Smooth muscle cell (in vitro differentiated cells): ENCODE measurements at regions not wholly inside any gene's neighbourhood (a gene's known extent, or its start where the extent isn't known, plus 50 kb on each side); places are given as distances from the start of the nearest gene placed in this dataset.

ENCODE experiments used
- DNase-seq: peaks from one replicate; lab custom pipeline; 2025; ENCODE audit not compliant: unreplicated experiment; lab: John Stamatoyannopoulos, UW
- H2AFZ ChIP-seq: fragments of 200-600 bp; sonication (generic); 2 replicates; pipeline ENCODE4 v1.6.0; 2016; ENCODE audit warnings: antibody characterized with exemption, low read depth, mild to moderate bottlenecking
- H3F3A ChIP-seq: fragments of 200-600 bp; sonication (generic); 2 replicates; pipeline ENCODE4 v1.6.0; 2017; ENCODE audit warnings: antibody characterized with exemption, low read depth
- H3K27ac ChIP-seq: fragments of 200-600 bp; sonication (generic); 2 replicates; pipeline ENCODE4 v1.5.1; 2016; ENCODE audit warnings: low read depth, mild to moderate bottlenecking
- H3K27me3 ChIP-seq: fragments of 200-600 bp; sonication (generic); 2 replicates; pipeline ENCODE4 v1.6.1; 2016; ENCODE audit warnings: low read depth, mild to moderate bottlenecking
- H3K36me3 ChIP-seq: fragments of 200-600 bp; sonication (generic); 2 replicates; pipeline ENCODE4 v1.5.1; 2016; ENCODE audit warnings: low read depth
- H3K4me1 ChIP-seq: fragments of 200-600 bp; sonication (generic); 2 replicates; pipeline ENCODE4 v1.5.1; 2016; ENCODE audit warnings: low read depth
- H3K4me2 ChIP-seq: fragments of 200-600 bp; sonication (generic); 2 replicates; pipeline ENCODE4 v1.6.0; 2016; ENCODE audit warnings: mild to moderate bottlenecking
- H3K4me3 ChIP-seq: fragments of 200-600 bp; sonication (generic); 2 replicates; pipeline ENCODE4 v1.5.1; 2016; ENCODE audit warnings: mild to moderate bottlenecking
- H3K79me2 ChIP-seq: fragments of 200-600 bp; sonication (generic); 2 replicates; pipeline ENCODE4 v1.6.0; 2016; ENCODE audit warnings: low read depth, mild to moderate bottlenecking
- H3K9ac ChIP-seq: fragments of 200-600 bp; sonication (generic); 2 replicates; pipeline ENCODE4 v1.6.0; 2016; ENCODE audit warnings: low read depth
- H3K9me3 ChIP-seq: fragments of 200-600 bp; sonication (generic); replicated peaks from 2 replicates; pipeline ENCODE4 v1.5.1; 2016; ENCODE audit warnings: low read depth
- H4K20me1 ChIP-seq: fragments of 200-600 bp; sonication (generic); 2 replicates; pipeline ENCODE4 v1.6.0; 2016; ENCODE audit warnings: low read depth
- WGBS: methylation state at CpG from one replicate; pipeline ENCODE4 v1.1.7; 2016; ENCODE audit warnings: low lambda C conversion rate; 5-methylcytosine and 5-hydroxymethylcytosine counted together
- TF ChIP-seq, protein P1 (sequence below): fragments of 200-600 bp; sonication (generic); IDR thresholded peaks from 2 replicates; pipeline ENCODE4 v1.5.1; 2017; ENCODE audit warnings: borderline replicate concordance, mild to moderate bottlenecking, antibody characterized with exemption; ENCODE audit not compliant: insufficient read depth, poor library complexity, severe bottlenecking

DNA sequence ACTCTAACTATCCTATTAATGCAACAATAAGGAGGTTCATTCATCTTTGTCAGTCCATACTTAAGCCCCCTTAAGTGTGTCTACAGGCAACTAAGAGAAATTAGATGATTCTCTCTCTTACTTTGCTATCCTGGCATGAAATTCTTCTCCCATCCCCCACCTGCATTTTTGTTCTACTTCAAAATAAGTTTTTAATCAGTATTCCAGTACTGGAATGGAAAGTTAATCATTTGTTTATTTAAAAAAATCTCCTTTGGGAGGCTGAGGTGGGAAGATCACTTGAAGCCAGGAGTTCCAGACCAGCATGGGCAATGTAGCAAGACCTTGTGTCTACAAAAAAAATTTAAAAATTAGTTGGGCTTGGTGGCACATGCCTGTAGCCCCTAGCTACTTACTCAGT, 222.1 kb downstream of the MZT1 start:
- Histone ChIP-seq H3K4me1 (peaks cover 8% of the 10 kb centered on the region), H3K79me2 (no peaks in the 10 kb centered on the region), H3K9me3 (no peaks in the 10 kb centered on the region), H3F3A (no peaks in the 10 kb centered on the region), H3K27ac (no peak overlapping the region), H3K27me3 (peaks cover 3% of the 10 kb centered on the region), H3K36me3 (no peaks in the 10 kb centered on the region), H3K9ac (no peak overlapping the region), H3K4me3 (no peak overlapping the region), H3K4me2 (no peak overlapping the region), H4K20me1 (no peaks in the 10 kb centered on the region), H2AFZ (no peak overlapping the region)
- TF ChIP-seq, protein P1, sequence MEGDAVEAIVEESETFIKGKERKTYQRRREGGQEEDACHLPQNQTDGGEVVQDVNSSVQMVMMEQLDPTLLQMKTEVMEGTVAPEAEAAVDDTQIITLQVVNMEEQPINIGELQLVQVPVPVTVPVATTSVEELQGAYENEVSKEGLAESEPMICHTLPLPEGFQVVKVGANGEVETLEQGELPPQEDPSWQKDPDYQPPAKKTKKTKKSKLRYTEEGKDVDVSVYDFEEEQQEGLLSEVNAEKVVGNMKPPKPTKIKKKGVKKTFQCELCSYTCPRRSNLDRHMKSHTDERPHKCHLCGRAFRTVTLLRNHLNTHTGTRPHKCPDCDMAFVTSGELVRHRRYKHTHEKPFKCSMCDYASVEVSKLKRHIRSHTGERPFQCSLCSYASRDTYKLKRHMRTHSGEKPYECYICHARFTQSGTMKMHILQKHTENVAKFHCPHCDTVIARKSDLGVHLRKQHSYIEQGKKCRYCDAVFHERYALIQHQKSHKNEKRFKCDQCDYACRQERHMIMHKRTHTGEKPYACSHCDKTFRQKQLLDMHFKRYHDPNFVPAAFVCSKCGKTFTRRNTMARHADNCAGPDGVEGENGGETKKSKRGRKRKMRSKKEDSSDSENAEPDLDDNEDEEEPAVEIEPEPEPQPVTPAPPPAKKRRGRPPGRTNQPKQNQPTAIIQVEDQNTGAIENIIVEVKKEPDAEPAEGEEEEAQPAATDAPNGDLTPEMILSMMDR = no peak
- DNase-seq = no peak

DNA sequence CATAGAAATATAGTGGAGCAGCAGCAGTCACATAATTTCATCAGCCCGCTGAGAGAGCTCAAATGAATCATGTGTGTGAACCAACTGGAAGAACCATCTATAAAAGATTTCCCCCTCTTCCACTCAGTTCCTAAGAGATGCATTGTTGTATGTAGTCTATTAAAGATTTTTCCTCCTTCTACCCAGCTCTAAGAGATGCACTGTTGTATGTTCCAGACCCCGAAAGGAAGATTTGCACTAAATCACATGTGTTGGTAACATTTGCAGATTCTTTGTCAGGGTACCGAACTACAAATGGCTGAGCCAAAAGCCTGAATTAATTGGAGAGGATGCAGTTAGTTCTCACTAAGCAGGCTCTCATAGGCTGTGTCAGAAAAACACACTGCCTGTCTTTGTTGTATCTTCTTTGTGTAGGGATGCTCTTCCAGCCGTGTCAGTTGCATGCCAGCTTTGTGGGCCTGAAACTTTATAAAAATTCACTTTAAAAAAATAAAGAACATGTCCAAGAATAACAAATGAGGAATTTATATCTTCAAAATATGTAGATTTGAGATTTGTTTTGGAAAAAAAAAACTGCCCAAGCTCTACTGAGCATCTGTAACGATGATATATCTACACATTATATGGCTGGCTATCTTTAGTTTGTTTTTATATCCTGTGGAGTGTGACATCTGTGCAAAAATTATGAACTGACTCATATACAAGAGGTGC, 223.1 kb downstream of the MZT1 start:
- WGBS = 69% methylated on average over 5 of the region's 5 CpGs

DNA sequence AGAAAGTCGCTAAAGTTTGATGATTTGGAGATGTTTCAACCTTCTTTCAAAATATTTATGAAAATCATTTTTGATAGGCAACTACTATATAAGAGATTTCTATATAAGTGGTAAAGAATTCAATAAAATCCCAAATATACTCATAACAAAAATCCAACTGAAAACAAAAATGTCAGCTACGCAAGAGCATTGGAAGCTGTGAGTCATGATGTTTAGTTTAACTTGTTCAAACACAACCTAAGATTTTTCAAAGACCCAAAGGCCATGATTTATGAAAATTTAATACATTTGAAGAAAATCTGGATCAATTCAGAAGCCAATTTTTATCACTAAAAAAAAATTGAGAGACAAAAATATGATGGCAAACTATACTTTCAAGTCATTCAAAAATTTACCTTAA, 226.6 kb downstream of the MZT1 start:
- Histone ChIP-seq H2AFZ (no peak overlapping the region), H3K9ac (no peak overlapping the region), H3K27me3 (peaks cover 3% of the 10 kb centered on the region), H3K79me2 (no peaks in the 10 kb centered on the region), H3F3A (no peaks in the 10 kb centered on the region), H3K4me3 (no peak overlapping the region), H4K20me1 (no peaks in the 10 kb centered on the region), H3K4me1 (no peaks in the 10 kb centered on the region), H3K36me3 (no peaks in the 10 kb centered on the region), H3K4me2 (no peak overlapping the region), H3K9me3 (no peaks in the 10 kb centered on the region), H3K27ac (no peak overlapping the region)
- TF ChIP-seq, protein P1 = no peak
- WGBS = 89% methylated on average over 2 of the region's 2 CpGs
- no peak for DNase-seq

More for the DNA sequence above, 223.1 kb downstream of the MZT1 start:
- Histone ChIP-seq H3K4me1 (peaks cover 8% of the 10 kb centered on the region), H3K9ac (no peak overlapping the region), H3K4me2 (no peak overlapping the region), H3K27me3 (peaks cover 3% of the 10 kb centered on the region), H3K36me3 (no peaks in the 10 kb centered on the region), H2AFZ (no peak overlapping the region), H4K20me1 (no peaks in the 10 kb centered on the region), H3K9me3 (no peaks in the 10 kb centered on the region), H3K79me2 (no peaks in the 10 kb centered on the region), H3F3A (no peaks in the 10 kb centered on the region), H3K27ac (no peak overlapping the region), H3K4me3 (no peak overlapping the region)
- TF ChIP-seq, protein P1 = no peak
- no peak for DNase-seq

DNA sequence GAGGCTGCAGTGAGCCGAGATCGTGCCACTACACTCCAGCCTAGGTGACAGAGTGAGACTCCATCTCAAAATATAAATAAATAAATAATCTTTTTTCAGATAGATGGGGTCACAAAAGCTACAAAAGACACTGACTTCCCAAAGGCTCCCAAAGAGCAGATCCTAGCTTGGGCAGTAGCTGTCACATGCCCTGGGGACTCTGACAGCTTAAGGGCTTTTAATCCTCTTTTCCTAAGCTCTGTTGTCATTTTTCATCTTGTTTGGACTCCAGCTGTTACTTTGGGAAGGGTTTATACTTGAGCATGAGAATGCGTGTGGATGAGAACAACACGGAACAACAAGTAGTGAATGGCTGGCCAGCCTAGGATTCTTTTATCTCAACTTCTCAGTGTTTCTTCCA, 231.7 kb downstream of the MZT1 start:
- WGBS = 96% methylated on average over 4 of the region's 4 CpGs
- TF ChIP-seq, protein P1 = no peak
- no peak for DNase-seq
- H4K20me1 ChIP-seq = no peaks in the 10 kb centered on the region
- no peaks in the 10 kb centered on the region for H3K79me2 ChIP-seq
- H3K4me3 ChIP-seq = no peak overlapping the region
- no peak overlapping the region for H3K9ac ChIP-seq
- no peaks in the 10 kb centered on the region for H3K36me3 ChIP-seq
- no peak overlapping the region for H3K27ac ChIP-seq
- no peaks in the 10 kb centered on the region for H3K27me3 ChIP-seq
- H3K4me2 ChIP-seq = no peak overlapping the region
- no peaks in the 10 kb centered on the region for H3F3A ChIP-seq
- no peaks in the 10 kb centered on the region for H3K9me3 ChIP-seq
- no peak overlapping the region for H2AFZ ChIP-seq
- H3K4me1 ChIP-seq = no peaks in the 10 kb centered on the region
